ENCODE measurements at regions not wholly inside any gene's neighbourhood (a gene's known extent, or its start where the extent isn't known, plus 50 kb on each side); places are given as distances from the start of the nearest gene placed in this dataset.

GRCh38 chr18:10205151-10205550 is 249.3 kb upstream of the APCDD1 start:
- Histone ChIP-seq H3K4me3 (no peak overlapping the region), H3K27ac (no peak overlapping the region)
- no peak for DNase-seq (ENCODE audit: low spot score)
- TF ChIP-seq CTCF (IDR thresholded peaks at IDR 0.05): no peak

GRCh38 chr18:10207682-10208345 is 246.6 kb upstream of the APCDD1 start:
- Histone ChIP-seq H3K27ac (no peak overlapping the region), H3K4me3 (no peak overlapping the region)
- TF ChIP-seq CTCF (IDR thresholded peaks at IDR 0.05): no peak
- no peak for DNase-seq (ENCODE audit: low spot score)

- TF ChIP-seq CTCF (IDR thresholded peaks at IDR 0.05): no peak
- Histone ChIP-seq H3K27ac (no peak overlapping the region), H3K4me3 (no peak overlapping the region)
- no peak for DNase-seq (ENCODE audit: low spot score)
Measured at GRCh38 chr18:10209302-10209701, 245.1 kb upstream of the APCDD1 start.

GRCh38 chr18:10210057-10210633 is 244.3 kb upstream of the APCDD1 start:
- no peak overlapping the region for H3K4me3 ChIP-seq
- no peak for DNase-seq (ENCODE audit: low spot score)
- H3K27ac ChIP-seq: no peak overlapping the region
- TF ChIP-seq CTCF (IDR thresholded peaks at IDR 0.05): no peak

- TF ChIP-seq CTCF (IDR thresholded peaks at IDR 0.05): no peak
- Histone ChIP-seq H3K27ac (no peak overlapping the region), H3K4me3 (no peak overlapping the region)
- no peak for DNase-seq (ENCODE audit: low spot score)
Measured at GRCh38 chr18:10213526-10213925, 240.9 kb upstream of the APCDD1 start.

- DNase-seq (ENCODE audit: low spot score): no peak
- no peak overlapping the region for H3K4me3 ChIP-seq
Measured at GRCh38 chr18:10215446-10215845, 239.0 kb upstream of the APCDD1 start.

More at GRCh38 chr18:10215446-10215845, 239.0 kb upstream of the APCDD1 start:
- no peak for TF ChIP-seq CTCF (IDR thresholded peaks at IDR 0.05)
- no peak overlapping the region for H3K27ac ChIP-seq
